Caco-2 (cell line): ENCODE measurements at regions not wholly inside any gene's neighbourhood (a gene's known extent, or its start where the extent isn't known, plus 50 kb on each side); places are given as distances from the start of the nearest gene placed in this dataset.
"Not testable (repeated sequence)": the region's sequence is repeated elsewhere in the genome, so short reads cannot be mapped to it uniquely, and the experiment has no call there.

Source experiments
- BruUV-seq: library from RNA; stranded (reverse); fragments of 400-500 nt; replicated peaks from 2 replicates; lab custom pipeline; 2021; lab: Mats Ljungman, UMichigan
- CTCF ChIA-PET: fragments of 300-600 bp; sonication (Branson Sonifier 250); formaldehyde crosslinking; loops from one replicate; lab custom pipeline; 2022; ENCODE audit warnings: antibody characterized with exemption; lab: Charles Lee
- POLR2A ChIA-PET: fragments of 300-600 bp; sonication (Branson Sonifier 250); formaldehyde crosslinking; loops from one replicate; lab custom pipeline; 2022; ENCODE audit warnings: antibody characterized with exemption; lab: Charles Lee
- DNase-seq, 2 experiments: peaks; one replicate each; pipeline versions ENCODE4 v3.0.0 to v3.0.0-alpha.2; 2020 to 2022
- H3K27me3 ChIP-seq: replicated peaks from 2 replicates; pipeline ENCODE4 v1.6.0; 2011; ENCODE audit warnings: low read length; ENCODE audit not compliant: control insufficient read depth, insufficient read depth
- H3K36me3 ChIP-seq: 2 replicates; pipeline ENCODE4 v1.5.1; 2011; ENCODE audit warnings: low read length; ENCODE audit not compliant: control insufficient read depth, insufficient read depth
- H3K4me1 ChIP-seq: fragments of 250-450 bp; sonication (Bioruptor Pico); 2 replicates; pipeline ENCODE4 v1.5.1; 2020; ENCODE audit warnings: mild to moderate bottlenecking
- H3K4me3 ChIP-seq: 2 replicates; pipeline ENCODE4 v1.5.1; 2011; ENCODE audit warnings: low read depth, mild to moderate bottlenecking, control low read depth, low read length
- H3K9me3 ChIP-seq: fragments of 250-450 bp; sonication (Bioruptor Pico); 2 replicates; pipeline ENCODE4 v1.5.1; 2020; ENCODE audit warnings: mild to moderate bottlenecking, moderate library complexity
- H3K27ac Mint-ChIP-seq: one replicate; pipeline ENCODE4 v1.8.0; 2022; ENCODE audit warnings: mixed read lengths; ENCODE audit not compliant: unreplicated experiment
- H3K27me3 Mint-ChIP-seq: one replicate; pipeline ENCODE4 v1.8.0; 2022; ENCODE audit warnings: mixed read lengths; ENCODE audit not compliant: insufficient read depth, unreplicated experiment
- H3K36me3 Mint-ChIP-seq: one replicate; pipeline ENCODE4 v1.8.0; 2022; ENCODE audit warnings: mild to moderate bottlenecking, mixed read lengths; ENCODE audit not compliant: insufficient read depth, unreplicated experiment
- H3K4me1 Mint-ChIP-seq: one replicate; pipeline ENCODE4 v1.8.0; 2022; ENCODE audit warnings: low read depth, mixed read lengths; ENCODE audit not compliant: unreplicated experiment
- H3K4me3 Mint-ChIP-seq: one replicate; pipeline ENCODE4 v1.8.0; 2022; ENCODE audit warnings: mild to moderate bottlenecking, moderate library complexity, mixed read lengths; ENCODE audit not compliant: unreplicated experiment
- H3K9me3 Mint-ChIP-seq: one replicate; pipeline ENCODE4 v1.8.0; 2022; ENCODE audit warnings: mixed read lengths; ENCODE audit not compliant: unreplicated experiment
- intact Hi-C: fragments of 100-400 bp; cut with micrococcal nuclease; formaldehyde crosslinking; loops from one replicate; pipeline ENCODE4 v1.10.0; 2022; ENCODE audit not compliant: unreplicated experiment
- TF ChIP-seq, protein P1 (sequence below), 2 experiments: fragments of 200-600 bp in 1 of 2; IDR thresholded peaks; 1 replicate in 1 of 2; 2 replicates in 1 of 2; pipeline versions ENCODE4 v1.5.1 to v1.8.0; 2011 to 2022; ENCODE audit warnings: antibody characterized with exemption in 1 of 2, control low read depth in 1 of 2, inconsistent platforms in 1 of 2, low read depth in 1 of 2, low read length in 1 of 2, mild to moderate bottlenecking in 1 of 2, moderate library complexity in 1 of 2; ENCODE audit not compliant: insufficient read depth in 1 of 2, severe bottlenecking in 1 of 2, unreplicated experiment in 1 of 2

DNA sequence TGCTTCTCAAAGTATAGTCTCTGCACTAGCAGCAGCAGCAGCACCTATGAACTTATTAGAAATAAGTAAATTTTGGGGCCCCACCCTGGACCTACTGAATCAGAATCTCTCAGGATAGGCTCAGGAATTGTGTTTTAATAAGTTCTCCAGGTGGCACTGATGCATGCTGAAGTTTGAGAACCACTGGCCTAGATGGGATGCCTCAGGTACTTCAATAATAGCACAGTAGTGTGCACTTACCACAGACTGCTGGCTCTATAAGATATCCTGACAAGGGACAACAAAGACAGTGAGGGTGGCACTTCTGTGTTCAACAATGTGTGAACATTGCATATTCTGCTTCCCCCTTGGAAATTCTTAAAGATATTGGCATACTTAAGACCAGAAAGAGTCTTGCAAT is 64.7 kb upstream of the HABP2 start:
- intact Hi-C loops = no loop called here
- Histone ChIP-seq H3K27me3 (no peaks in the 10 kb centered on the region), H3K4me1 (no peaks in the 10 kb centered on the region), H3K9me3 (no peaks in the 10 kb centered on the region), H3K36me3 (no peaks in the 10 kb centered on the region), H3K4me3 (no peak overlapping the region)
- DNase-seq = no peak
- no peaks in the 10 kb centered on the region for H3K27me3 Mint-ChIP-seq
- H3K36me3 Mint-ChIP-seq = no peaks in the 10 kb centered on the region
- CTCF ChIA-PET = no interaction called here
- no peaks in the 10 kb centered on the region for H3K4me1 Mint-ChIP-seq
- H3K9me3 Mint-ChIP-seq = peaks cover 12% of the 10 kb centered on the region
- H3K4me3 Mint-ChIP-seq = no peak overlapping the region
- BruUV-seq = no TSS peak
- H3K27ac Mint-ChIP-seq = no peak overlapping the region
- POLR2A ChIA-PET = no interaction called here
- TF ChIP-seq, protein P1, sequence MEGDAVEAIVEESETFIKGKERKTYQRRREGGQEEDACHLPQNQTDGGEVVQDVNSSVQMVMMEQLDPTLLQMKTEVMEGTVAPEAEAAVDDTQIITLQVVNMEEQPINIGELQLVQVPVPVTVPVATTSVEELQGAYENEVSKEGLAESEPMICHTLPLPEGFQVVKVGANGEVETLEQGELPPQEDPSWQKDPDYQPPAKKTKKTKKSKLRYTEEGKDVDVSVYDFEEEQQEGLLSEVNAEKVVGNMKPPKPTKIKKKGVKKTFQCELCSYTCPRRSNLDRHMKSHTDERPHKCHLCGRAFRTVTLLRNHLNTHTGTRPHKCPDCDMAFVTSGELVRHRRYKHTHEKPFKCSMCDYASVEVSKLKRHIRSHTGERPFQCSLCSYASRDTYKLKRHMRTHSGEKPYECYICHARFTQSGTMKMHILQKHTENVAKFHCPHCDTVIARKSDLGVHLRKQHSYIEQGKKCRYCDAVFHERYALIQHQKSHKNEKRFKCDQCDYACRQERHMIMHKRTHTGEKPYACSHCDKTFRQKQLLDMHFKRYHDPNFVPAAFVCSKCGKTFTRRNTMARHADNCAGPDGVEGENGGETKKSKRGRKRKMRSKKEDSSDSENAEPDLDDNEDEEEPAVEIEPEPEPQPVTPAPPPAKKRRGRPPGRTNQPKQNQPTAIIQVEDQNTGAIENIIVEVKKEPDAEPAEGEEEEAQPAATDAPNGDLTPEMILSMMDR (IDR thresholded peaks at IDR 0.05; ENCODE audit: insufficient read depth in 1 of 2, low read depth in 1 of 2, low read length in 1 of 2, severe bottlenecking in 1 of 2, unreplicated experiment in 1 of 2) = no peak

DNA sequence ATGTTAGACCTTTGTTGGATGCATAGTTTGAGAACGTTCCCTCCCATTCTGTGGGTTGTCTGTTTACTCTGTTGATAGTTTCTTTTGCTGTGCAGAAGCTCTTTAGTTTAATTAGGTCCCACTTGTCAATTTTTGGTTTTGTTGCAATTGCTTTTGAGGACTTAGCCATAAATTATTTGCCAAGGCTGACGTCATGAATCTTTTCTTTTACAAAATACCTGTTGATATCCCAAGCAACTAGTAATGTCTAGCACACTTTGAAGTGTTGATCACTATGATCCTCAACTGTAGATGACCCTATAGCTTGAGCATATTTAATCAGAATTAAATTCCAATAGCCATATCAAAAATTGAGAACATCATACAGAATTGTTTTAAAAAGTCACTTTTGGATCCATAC is 63.3 kb upstream of the HABP2 start:
- CTCF ChIA-PET, POLR2A ChIA-PET, H3K27ac Mint-ChIP-seq, H3K27me3 Mint-ChIP-seq, H3K36me3 ChIP-seq, intact Hi-C loops, H3K36me3 Mint-ChIP-seq, H3K4me1 Mint-ChIP-seq, DNase-seq, H3K4me1 ChIP-seq, H3K4me3 ChIP-seq, H3K9me3 Mint-ChIP-seq, H3K4me3 Mint-ChIP-seq, H3K9me3 ChIP-seq, BruUV-seq, H3K27me3 ChIP-seq: not testable (repeated sequence)

DNA sequence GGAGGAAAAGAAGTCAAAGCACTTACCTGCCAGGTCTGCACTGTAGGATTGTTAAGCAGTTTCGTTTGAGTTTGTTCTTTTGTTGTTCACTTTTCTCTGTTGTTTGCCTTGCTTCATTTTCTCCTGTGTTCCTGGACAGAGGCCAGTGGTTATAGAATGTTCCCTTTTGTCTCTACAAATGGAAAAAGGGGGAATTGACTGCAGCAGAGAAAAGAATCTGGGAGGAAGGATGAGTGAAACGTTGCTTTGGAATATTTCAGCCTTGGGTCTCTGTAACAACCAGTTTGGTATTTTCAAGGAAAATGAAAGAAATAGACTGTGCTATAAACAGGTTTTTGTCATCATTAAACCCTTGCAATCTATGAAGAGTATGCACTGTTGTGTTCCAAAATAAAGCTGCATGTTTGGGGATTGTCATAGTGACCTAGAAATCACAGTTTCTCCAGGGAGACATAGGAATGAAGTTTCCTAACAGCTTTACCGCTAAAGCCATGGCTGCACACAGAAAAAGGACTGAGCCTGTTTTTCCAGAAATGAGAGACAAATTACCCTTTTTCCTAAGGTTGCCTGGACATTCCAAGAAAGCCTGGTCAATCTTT is 60.8 kb upstream of the HABP2 start:
- no peaks in the 10 kb centered on the region for H3K4me1 Mint-ChIP-seq
- no peak overlapping the region for H3K4me3 Mint-ChIP-seq
- no peak for DNase-seq
- H3K27me3 Mint-ChIP-seq = no peaks in the 10 kb centered on the region
- no peak overlapping the region for H3K4me3 ChIP-seq
- ChIA-PET CTCF (no interaction called here), POLR2A (no interaction called here)
- H3K36me3 Mint-ChIP-seq = no peaks in the 10 kb centered on the region
- H3K9me3 Mint-ChIP-seq = no peaks in the 10 kb centered on the region
- no peaks in the 10 kb centered on the region for H3K36me3 ChIP-seq
- H3K4me1 ChIP-seq = no peaks in the 10 kb centered on the region
- TF ChIP-seq, protein P1 (IDR thresholded peaks at IDR 0.05; ENCODE audit: insufficient read depth in 1 of 2, low read depth in 1 of 2, low read length in 1 of 2, severe bottlenecking in 1 of 2, unreplicated experiment in 1 of 2) = no peak
- H3K27me3 ChIP-seq = no peaks in the 10 kb centered on the region
- intact Hi-C loops = no loop called here
- BruUV-seq = no TSS peak
- H3K9me3 ChIP-seq = no peaks in the 10 kb centered on the region
- no peak overlapping the region for H3K27ac Mint-ChIP-seq

DNA sequence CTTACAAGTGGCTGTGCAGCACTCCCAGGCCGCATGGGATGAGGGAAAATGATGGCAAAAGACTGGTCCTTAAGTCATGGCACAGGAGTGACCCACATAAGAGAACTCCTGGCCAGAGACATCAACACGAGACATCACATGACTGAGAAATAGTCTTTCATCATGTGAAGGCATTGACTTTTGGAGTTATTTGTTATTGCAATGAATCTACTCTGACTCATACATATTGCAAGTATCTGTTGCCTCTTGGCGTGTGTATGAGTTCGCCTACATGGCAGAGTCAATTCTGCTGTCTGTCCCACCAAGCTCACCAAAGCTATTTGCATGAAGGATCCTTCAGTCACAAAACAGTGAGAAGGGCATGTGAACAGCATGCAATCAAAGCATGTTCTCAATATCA is 59.7 kb upstream of the HABP2 start:
- Mint-ChIP-seq H3K36me3 (no peaks in the 10 kb centered on the region), H3K9me3 (no peaks in the 10 kb centered on the region), H3K27me3 (no peaks in the 10 kb centered on the region), H3K27ac (no peak overlapping the region), H3K4me1 (no peaks in the 10 kb centered on the region), H3K4me3 (no peak overlapping the region)
- Histone ChIP-seq H3K4me3 (no peak overlapping the region), H3K36me3 (no peaks in the 10 kb centered on the region), H3K9me3 (no peaks in the 10 kb centered on the region), H3K27me3 (no peaks in the 10 kb centered on the region), H3K4me1 (no peaks in the 10 kb centered on the region)
- TF ChIP-seq, protein P1 (IDR thresholded peaks at IDR 0.05; ENCODE audit: insufficient read depth in 1 of 2, low read depth in 1 of 2, low read length in 1 of 2, severe bottlenecking in 1 of 2, unreplicated experiment in 1 of 2) = no peak
- POLR2A ChIA-PET = no interaction called here
- intact Hi-C loops = no loop called here
- BruUV-seq = no TSS peak
- DNase-seq = no peak
- CTCF ChIA-PET = no interaction called here
